Mucosa of descending colon (tissue), 3 donors: ENCODE measurements at regions not wholly inside any gene's neighbourhood (a gene's known extent, or its start where the extent isn't known, plus 50 kb on each side); places are given as distances from the start of the nearest gene placed in this dataset.

Source experiments
- ATAC-seq: fragments of 200-7000 bp; cut with Tn5 transposase; one replicate; pipeline ENCODE4 v1.9.1; 2020; ENCODE audit warnings: mild to moderate bottlenecking, moderate library complexity
- DNase-seq, 3 donors: peaks; one replicate each; pipeline ENCODE4 v3.0.0-alpha.2; 2020
- H3K36me3 ChIP-seq: fragments of 200-600 bp; one replicate; pipeline ENCODE4 v1.8.0; 2021; ENCODE audit warnings: low read depth, mild to moderate bottlenecking
- H3K4me1 ChIP-seq: fragments of 200-600 bp; one replicate; pipeline ENCODE4 v1.8.0; 2021; ENCODE audit warnings: low read depth, mild to moderate bottlenecking
- H3K4me3 ChIP-seq: fragments of 200-600 bp; one replicate; pipeline ENCODE4 v1.8.0; 2021; ENCODE audit warnings: mild to moderate bottlenecking
- H3K9me3 ChIP-seq: fragments of 200-600 bp; one replicate; pipeline ENCODE4 v1.8.0; 2021; ENCODE audit warnings: mild to moderate bottlenecking
- intact Hi-C, 2 donors: fragments of 100-400 bp; cut with DNase I in 1 of 2; cut with micrococcal nuclease in 1 of 2; formaldehyde crosslinking; loops; one replicate each; pipeline versions ENCODE4 v1.11.0 to v1.11.1; 2022; cut with DNase I, micrococcal nuclease
- TF ChIP-seq, protein P1 (sequence below): fragments of 200-600 bp; IDR thresholded peaks from one replicate; pipeline ENCODE4 v1.8.0; 2022; ENCODE audit warnings: antibody characterized with exemption, mild to moderate bottlenecking
- donor health status: DM: no; HTN: no; CAD: no; lungs with moderate emphysema.
- donor health status: DM: no; HTN: no; CAD: no.
- donor health status: DM: no; HTN: yes; CAD: no.

- DNase-seq (no peak), ATAC-seq (no peak)
- intact Hi-C loops, result no loop called here
- no peaks in the 10 kb centered on the region for H3K9me3 ChIP-seq
- H3K36me3 ChIP-seq, result no peaks in the 10 kb centered on the region
- no peaks in the 10 kb centered on the region for H3K4me1 ChIP-seq
- H3K4me3 ChIP-seq, result no peak overlapping the region
- TF ChIP-seq, protein P1, sequence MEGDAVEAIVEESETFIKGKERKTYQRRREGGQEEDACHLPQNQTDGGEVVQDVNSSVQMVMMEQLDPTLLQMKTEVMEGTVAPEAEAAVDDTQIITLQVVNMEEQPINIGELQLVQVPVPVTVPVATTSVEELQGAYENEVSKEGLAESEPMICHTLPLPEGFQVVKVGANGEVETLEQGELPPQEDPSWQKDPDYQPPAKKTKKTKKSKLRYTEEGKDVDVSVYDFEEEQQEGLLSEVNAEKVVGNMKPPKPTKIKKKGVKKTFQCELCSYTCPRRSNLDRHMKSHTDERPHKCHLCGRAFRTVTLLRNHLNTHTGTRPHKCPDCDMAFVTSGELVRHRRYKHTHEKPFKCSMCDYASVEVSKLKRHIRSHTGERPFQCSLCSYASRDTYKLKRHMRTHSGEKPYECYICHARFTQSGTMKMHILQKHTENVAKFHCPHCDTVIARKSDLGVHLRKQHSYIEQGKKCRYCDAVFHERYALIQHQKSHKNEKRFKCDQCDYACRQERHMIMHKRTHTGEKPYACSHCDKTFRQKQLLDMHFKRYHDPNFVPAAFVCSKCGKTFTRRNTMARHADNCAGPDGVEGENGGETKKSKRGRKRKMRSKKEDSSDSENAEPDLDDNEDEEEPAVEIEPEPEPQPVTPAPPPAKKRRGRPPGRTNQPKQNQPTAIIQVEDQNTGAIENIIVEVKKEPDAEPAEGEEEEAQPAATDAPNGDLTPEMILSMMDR, result no peak
These were observed 1338.8 kb downstream of the NSUN3 start for GRCh38 chr3:95401693-95402092.

GRCh38 chr3:95407709-95408463, 1345.0 kb downstream of the NSUN3 start:
- no peak for DNase-seq
- H3K36me3 ChIP-seq, result no peaks in the 10 kb centered on the region
- no peak for ATAC-seq
- H3K4me3 ChIP-seq, result no peak overlapping the region
- H3K9me3 ChIP-seq, result no peaks in the 10 kb centered on the region
- intact Hi-C loops, result no loop called here
- H3K4me1 ChIP-seq, result no peaks in the 10 kb centered on the region
- TF ChIP-seq, protein P1, result no peak

GRCh38 chr3:95408464-95408862, 1345.6 kb downstream of the NSUN3 start:
- intact Hi-C loops, result no loop called here

GRCh38 chr3:95418251-95418650, 1355.4 kb downstream of the NSUN3 start:
- TF ChIP-seq, protein P1, result no peak
- intact Hi-C loops, result no loop called here
- H3K4me3 ChIP-seq, result no peak overlapping the region
- H3K9me3 ChIP-seq, result no peaks in the 10 kb centered on the region
- no peaks in the 10 kb centered on the region for H3K4me1 ChIP-seq
- H3K36me3 ChIP-seq, result no peaks in the 10 kb centered on the region
- no peak for ATAC-seq
- no peak for DNase-seq

More at GRCh38 chr3:95408464-95408862, 1345.6 kb downstream of the NSUN3 start:
- H3K4me3 ChIP-seq, result no peak overlapping the region
- no peaks in the 10 kb centered on the region for H3K9me3 ChIP-seq
- no peak for DNase-seq
- no peak for ATAC-seq
- TF ChIP-seq, protein P1, result no peak
- H3K36me3 ChIP-seq, result no peaks in the 10 kb centered on the region
- no peaks in the 10 kb centered on the region for H3K4me1 ChIP-seq

DNA sequence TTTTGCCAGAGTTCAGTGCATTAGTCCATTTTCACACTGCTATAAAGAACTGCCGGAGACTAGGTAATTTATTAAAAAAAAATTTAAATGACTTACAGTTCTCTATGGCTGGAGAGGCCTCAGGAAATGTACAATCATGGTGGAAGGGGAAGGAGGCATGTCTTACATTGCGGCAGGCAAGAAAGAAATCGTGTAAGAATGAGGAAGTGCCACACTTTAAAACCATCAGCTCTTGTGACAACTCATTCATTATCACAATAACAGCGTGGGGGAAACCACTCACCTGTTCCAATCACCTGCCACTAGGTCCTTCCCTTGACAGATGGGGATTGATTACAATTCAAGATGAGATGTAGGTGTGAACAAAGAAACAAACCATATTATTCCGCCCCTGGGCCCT, 1361.4 kb downstream of the NSUN3 start:
- no peak for DNase-seq
- no peak for ATAC-seq
- intact Hi-C loops, result no loop called here
- no peak overlapping the region for H3K4me3 ChIP-seq
- TF ChIP-seq, protein P1, result no peak
- no peaks in the 10 kb centered on the region for H3K36me3 ChIP-seq
- H3K9me3 ChIP-seq, result no peaks in the 10 kb centered on the region
- H3K4me1 ChIP-seq, result no peaks in the 10 kb centered on the region

GRCh38 chr3:95434491-95434890, 1371.6 kb downstream of the NSUN3 start:
- DNase-seq (no peak), ATAC-seq (no peak)
- Histone ChIP-seq H3K36me3 (no peaks in the 10 kb centered on the region), H3K4me3 (no peak overlapping the region), H3K9me3 (no peaks in the 10 kb centered on the region), H3K4me1 (no peaks in the 10 kb centered on the region)
- intact Hi-C loops, result no loop called here
- TF ChIP-seq, protein P1, result no peak
